Stomach smooth muscle (tissue), 2 donors: ENCODE measurements at regions not wholly inside any gene's neighbourhood (a gene's known extent, or its start where the extent isn't known, plus 50 kb on each side); places are given as distances from the start of the nearest gene placed in this dataset.

Source experiments
- H3K27ac ChIP-seq: one replicate; pipeline ENCODE4 v1.7.0; 2013; ENCODE audit warnings: mild to moderate bottlenecking, low read length, inconsistent platforms
- H3K27me3 ChIP-seq, 2 donors: one replicate each; pipeline ENCODE4 v1.7.0; 2013; ENCODE audit warnings: low read length in 2 of 2; ENCODE audit not compliant: insufficient read depth in 2 of 2, control insufficient read depth in 1 of 2
- H3K36me3 ChIP-seq, 2 donors: one replicate each; pipeline ENCODE4 v1.7.0; 2013; ENCODE audit warnings: low read length in 2 of 2; ENCODE audit not compliant: control insufficient read depth in 2 of 2, insufficient read depth in 2 of 2
- H3K4me1 ChIP-seq: one replicate; pipeline ENCODE4 v1.7.0; 2013; ENCODE audit warnings: low read length; ENCODE audit not compliant: control insufficient read depth, insufficient read depth
- H3K4me3 ChIP-seq, 2 donors: one replicate each; pipeline ENCODE4 v1.7.0; 2013; ENCODE audit warnings: low read length in 2 of 2
- H3K9ac ChIP-seq, 2 donors: one replicate each; pipeline ENCODE4 v1.7.0; 2013; ENCODE audit warnings: low read length in 2 of 2, mild to moderate bottlenecking in 1 of 2
- H3K9me3 ChIP-seq, 2 donors: one replicate each; pipeline ENCODE4 v1.7.0; 2013; ENCODE audit warnings: low read length in 2 of 2; ENCODE audit not compliant: control insufficient read depth in 2 of 2
- donor health status: healthy.
- donor health status: Pancreatic carcinoma.

DNA sequence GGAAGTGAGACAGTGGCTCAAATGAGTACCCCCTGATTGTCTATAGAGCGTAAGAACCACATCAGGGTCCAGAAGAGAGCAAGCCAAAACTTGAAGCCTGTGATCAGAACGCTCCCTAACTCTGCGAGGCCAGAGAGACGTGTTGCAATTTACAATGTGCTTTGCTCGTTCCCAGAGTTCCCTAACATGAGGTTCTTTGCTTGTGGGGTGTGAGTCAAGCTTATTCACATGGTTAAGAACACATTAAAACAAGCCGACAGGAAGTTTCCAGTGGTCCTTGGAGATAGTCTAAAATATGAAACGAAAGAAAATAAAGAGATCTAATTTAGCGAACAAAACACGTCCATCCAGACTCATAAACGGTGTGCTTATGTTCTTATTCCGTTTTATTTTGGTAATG lies 702.3 kb downstream of the TRIML1 start:
- Histone ChIP-seq H3K36me3 (no peaks in the 10 kb centered on the region), H3K9ac (no peak overlapping the region), H3K27ac (no peak overlapping the region), H3K4me3 (no peak overlapping the region), H3K27me3 (no peaks in the 10 kb centered on the region), H3K4me1 (no peaks in the 10 kb centered on the region), H3K9me3 (no peaks in the 10 kb centered on the region)

DNA sequence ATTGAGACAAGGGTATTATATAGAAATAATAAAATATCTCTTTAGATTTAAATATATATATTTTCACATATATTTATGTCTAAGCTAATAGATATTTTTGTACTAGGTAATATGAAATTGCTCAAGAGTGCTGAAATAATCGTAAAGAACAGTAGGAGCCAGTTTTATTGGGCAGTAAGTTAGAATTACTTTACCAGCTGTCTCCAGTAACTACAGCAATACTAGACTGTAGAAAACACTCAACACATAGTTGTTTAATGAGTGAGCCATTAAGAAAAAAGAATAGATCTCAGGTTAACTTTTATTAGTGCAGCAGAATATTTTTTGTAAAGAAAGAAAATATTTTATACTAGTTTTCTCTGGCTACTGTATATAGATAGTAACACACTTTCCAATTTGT lies 715.2 kb downstream of the TRIML1 start:
- Histone ChIP-seq H3K36me3 (no peaks in the 10 kb centered on the region), H3K4me3 (no peak overlapping the region), H3K27me3 (no peaks in the 10 kb centered on the region)

DNA sequence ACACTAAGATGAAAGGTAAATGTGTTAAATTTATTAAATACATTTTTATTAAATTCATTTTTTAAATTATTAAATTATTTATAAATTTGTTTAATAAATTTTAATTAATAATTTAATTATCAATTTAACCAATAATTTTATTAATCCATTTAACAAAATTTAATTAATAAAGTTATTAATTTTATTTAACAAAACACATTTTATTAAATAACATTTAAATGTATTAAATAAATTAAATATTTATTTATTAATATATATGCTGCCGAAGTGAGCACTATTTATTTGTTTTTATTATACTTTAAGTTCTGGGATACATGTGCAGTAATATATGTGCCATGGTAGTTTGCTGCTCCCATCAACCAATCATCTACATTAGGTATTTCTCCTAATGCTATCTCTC lies 719.5 kb downstream of the TRIML1 start:
- Histone ChIP-seq H3K4me3 (no peak overlapping the region), H3K4me1 (no peaks in the 10 kb centered on the region), H3K27ac (no peak overlapping the region), H3K27me3 (no peaks in the 10 kb centered on the region), H3K36me3 (no peaks in the 10 kb centered on the region), H3K9ac (no peak overlapping the region), H3K9me3 (peaks cover 2 to 4% of the 10 kb centered on the region in 2 donors)

More for the DNA sequence above, 715.2 kb downstream of the TRIML1 start:
- H3K9ac ChIP-seq, result no peak overlapping the region
- H3K27ac ChIP-seq, result no peak overlapping the region
- H3K9me3 ChIP-seq, result peaks cover 0 to 4% of the 10 kb centered on the region in 2 donors
- no peaks in the 10 kb centered on the region for H3K4me1 ChIP-seq

DNA sequence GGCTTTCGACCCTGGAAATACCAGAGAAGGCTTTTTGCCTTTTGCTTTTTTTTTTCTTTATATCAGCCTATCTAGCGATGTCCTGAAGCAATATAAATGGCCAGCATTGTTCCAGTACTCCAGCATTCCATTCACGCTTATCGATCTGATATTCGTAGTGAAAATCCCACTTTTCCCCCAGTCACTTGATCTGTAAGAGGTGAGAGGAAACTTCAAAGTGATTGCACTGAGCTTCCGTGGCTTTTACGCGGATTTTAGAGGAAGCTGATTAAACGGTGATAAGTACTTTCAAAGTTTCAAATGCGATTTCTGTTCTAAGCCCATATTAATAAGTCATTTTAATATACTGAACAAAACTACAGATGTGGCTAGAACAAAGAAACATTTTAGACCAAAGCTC lies 725.5 kb downstream of the TRIML1 start:
- Histone ChIP-seq H3K4me3 (no peak overlapping the region), H3K9ac (no peak overlapping the region), H3K9me3 (peaks cover 0 to 2% of the 10 kb centered on the region in 2 donors), H3K4me1 (no peaks in the 10 kb centered on the region), H3K27ac (no peak overlapping the region), H3K27me3 (no peaks in the 10 kb centered on the region), H3K36me3 (no peaks in the 10 kb centered on the region)

DNA sequence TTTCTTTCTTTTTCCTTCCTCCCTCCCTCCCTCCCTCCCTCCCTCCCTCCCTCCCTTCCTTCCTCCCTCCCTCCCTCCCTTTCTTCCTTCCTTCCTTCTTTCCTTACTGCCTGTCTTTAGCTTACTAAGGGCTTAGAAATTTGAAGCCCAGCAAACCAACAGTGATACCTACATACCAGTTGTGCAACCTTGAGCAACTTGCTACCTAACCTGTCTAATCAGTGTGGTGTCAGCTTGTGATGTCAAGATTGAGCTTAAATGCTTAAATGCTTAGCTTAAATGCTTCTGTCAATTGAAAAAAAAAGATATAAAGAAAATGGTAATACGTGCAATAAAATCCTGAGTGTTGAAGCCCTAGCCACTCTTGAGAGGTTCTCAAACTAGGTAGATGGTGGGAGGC lies 728.6 kb downstream of the TRIML1 start:
- H3K9me3 ChIP-seq, result no peaks in the 10 kb centered on the region
- H3K36me3 ChIP-seq, result no peaks in the 10 kb centered on the region
- H3K27ac ChIP-seq, result no peak overlapping the region
- H3K4me1 ChIP-seq, result no peaks in the 10 kb centered on the region
- H3K27me3 ChIP-seq, result no peaks in the 10 kb centered on the region
- no peak overlapping the region for H3K9ac ChIP-seq
- H3K4me3 ChIP-seq, result no peak overlapping the region

DNA sequence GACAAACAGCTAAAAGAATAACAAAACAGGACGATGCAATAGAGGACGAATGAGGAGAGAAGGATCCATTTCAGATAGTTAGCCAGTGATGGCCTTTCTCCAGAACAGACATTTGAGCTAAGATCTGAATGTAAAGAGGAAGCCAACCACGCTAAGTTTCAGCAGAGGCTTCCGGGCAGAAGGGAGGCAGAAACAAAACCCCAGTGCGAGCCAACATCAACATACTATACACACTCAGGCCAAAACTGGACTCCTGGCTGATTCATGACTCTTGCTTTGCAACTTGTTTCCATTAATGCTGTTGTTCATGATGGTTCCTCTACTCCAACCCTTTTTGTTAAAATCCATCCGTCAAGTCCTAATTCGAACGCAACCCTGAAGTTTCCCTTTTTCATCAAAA lies 730.3 kb downstream of the TRIML1 start:
- no peak overlapping the region for H3K4me3 ChIP-seq

DNA sequence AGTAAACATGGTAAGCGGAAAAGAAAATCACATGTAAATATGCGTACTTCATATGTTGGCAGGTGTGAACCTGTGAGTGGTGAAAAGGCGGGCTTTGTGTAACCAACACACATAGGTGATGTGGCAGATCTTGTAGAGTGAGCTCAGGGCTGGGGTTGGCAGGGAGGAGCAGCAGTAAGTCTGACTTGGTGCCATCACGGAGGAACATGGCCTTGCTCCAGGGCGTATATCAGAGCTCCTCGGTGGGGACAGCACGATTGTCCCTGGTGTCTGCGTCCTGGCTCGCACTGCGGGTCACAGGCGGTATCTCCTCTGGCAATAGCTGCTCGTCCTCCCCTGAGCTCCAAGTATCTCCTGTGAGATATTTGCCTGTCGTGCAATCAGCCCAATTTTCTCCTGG lies 733.6 kb downstream of the TRIML1 start:
- no peaks in the 10 kb centered on the region for H3K4me1 ChIP-seq
- no peaks in the 10 kb centered on the region for H3K27me3 ChIP-seq
- H3K9ac ChIP-seq, result no peak overlapping the region
- no peaks in the 10 kb centered on the region for H3K36me3 ChIP-seq
- no peak overlapping the region for H3K27ac ChIP-seq
- H3K9me3 ChIP-seq, result no peaks in the 10 kb centered on the region
- H3K4me3 ChIP-seq, result no peak overlapping the region

More for the DNA sequence above, 730.3 kb downstream of the TRIML1 start:
- H3K4me1 ChIP-seq, result no peaks in the 10 kb centered on the region
- H3K27me3 ChIP-seq, result no peaks in the 10 kb centered on the region
- no peaks in the 10 kb centered on the region for H3K36me3 ChIP-seq
- no peaks in the 10 kb centered on the region for H3K9me3 ChIP-seq
- H3K9ac ChIP-seq, result no peak overlapping the region
- H3K27ac ChIP-seq, result no peak overlapping the region

DNA sequence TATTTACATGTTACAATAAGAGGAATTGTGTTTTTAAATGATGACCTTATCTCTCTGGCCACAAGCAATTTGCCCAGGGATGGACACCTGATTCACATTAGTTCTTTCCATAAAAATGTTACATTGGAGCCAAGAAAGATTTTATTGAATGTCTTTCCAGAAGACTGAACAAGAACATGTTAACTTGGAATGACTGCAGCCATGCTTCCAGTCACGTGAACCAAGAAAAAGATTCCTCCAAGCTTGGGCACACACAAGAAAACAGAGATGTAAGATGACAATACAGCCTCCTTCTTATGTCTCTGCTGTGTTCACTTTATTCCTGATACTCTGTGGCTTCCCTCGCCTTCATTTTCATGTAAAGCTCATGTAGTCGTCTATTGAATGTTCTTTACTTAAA lies 737.6 kb downstream of the TRIML1 start:
- no peaks in the 10 kb centered on the region for H3K9me3 ChIP-seq
- no peak overlapping the region for H3K4me3 ChIP-seq
- no peaks in the 10 kb centered on the region for H3K36me3 ChIP-seq
- H3K4me1 ChIP-seq, result no peaks in the 10 kb centered on the region
- no peak overlapping the region for H3K9ac ChIP-seq
- no peak overlapping the region for H3K27ac ChIP-seq
- H3K27me3 ChIP-seq, result no peaks in the 10 kb centered on the region

DNA sequence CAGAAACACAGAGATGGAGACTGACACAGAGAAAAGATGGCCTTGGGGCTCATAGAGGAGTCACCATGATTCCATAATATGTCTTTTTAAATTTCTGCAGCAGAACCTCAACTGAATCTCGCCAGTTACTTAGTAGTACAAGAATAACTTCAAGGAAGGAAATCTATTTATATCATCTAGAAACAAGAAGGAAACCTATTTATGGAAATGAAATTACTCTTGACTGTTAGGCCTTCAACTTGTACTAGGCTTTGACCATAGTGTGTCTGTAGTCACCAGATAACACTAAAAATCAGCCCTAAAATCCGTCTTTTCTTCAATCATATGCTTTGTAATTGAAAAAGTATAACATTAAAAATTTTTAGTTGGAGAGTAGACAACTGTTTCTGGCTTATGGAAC lies 740.4 kb downstream of the TRIML1 start:
- no peaks in the 10 kb centered on the region for H3K36me3 ChIP-seq
- no peak overlapping the region for H3K4me3 ChIP-seq
- no peak overlapping the region for H3K9ac ChIP-seq
- no peak overlapping the region for H3K27ac ChIP-seq
- no peaks in the 10 kb centered on the region for H3K9me3 ChIP-seq
- no peaks in the 10 kb centered on the region for H3K4me1 ChIP-seq
- H3K27me3 ChIP-seq, result no peaks in the 10 kb centered on the region

DNA sequence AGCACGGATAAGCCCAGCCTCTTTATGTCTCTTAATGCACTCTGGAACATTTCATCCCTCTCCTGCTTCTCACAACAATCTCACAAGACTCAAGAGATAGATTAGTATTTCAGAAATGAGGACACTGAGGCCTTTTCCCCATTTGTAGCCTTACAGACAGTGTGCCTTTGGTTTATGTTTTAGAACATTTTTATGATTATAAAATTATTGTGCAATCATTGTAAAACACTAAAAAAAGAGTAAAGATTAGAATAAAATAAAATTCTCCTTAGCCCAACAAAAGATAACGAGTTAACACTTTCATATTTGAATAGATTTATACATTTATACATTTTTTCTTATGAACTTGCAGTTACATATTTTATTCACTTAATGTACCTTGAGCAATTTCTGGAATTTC lies 748.7 kb downstream of the TRIML1 start:
- Histone ChIP-seq H3K36me3 (no peaks in the 10 kb centered on the region), H3K27ac (no peak overlapping the region), H3K9ac (no peak overlapping the region), H3K27me3 (no peaks in the 10 kb centered on the region), H3K9me3 (no peaks in the 10 kb centered on the region), H3K4me1 (no peaks in the 10 kb centered on the region), H3K4me3 (no peak overlapping the region)

DNA sequence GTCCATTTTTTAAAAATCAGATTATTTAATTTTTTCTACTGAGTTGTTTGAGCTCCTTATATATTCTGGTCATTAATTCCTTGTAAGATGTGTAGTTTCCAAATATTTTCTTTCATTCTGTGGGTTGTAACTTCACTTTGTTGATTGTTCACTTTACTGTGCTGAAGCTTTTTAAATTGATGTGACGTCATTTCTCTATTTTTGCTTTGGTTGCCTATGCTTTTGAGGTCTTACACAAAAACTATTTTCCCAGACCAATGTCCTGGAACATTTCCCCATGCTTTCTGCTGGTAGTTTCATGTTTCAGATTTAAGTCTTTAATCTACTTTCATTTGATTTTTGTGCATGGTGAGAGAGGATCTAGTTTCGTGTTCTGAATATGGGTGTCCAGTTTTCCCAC lies 753.6 kb downstream of the TRIML1 start:
- Histone ChIP-seq H3K36me3 (no peaks in the 10 kb centered on the region), H3K27ac (no peak overlapping the region), H3K4me3 (no peak overlapping the region), H3K9ac (no peak overlapping the region), H3K27me3 (no peaks in the 10 kb centered on the region), H3K9me3 (no peaks in the 10 kb centered on the region), H3K4me1 (no peaks in the 10 kb centered on the region)

DNA sequence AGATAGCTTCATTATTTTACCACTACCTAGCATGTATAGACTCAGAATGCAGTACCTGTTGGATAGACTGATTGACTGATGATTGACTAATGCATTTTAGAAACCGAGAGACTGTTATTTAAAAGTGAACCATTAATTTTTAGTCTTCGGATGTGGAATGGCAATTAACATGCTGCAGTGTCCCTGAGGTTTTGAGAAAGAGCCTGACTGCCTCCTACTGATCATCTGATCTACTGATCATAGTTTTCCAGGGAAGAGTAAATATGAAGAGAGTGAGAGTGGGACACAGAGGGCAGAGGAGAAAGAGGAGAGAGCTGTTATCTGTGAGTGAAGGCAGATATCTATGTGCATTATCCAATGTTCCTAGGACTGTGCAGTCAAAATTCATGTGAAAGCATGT lies 764.7 kb downstream of the TRIML1 start:
- H3K9ac ChIP-seq, result no peak overlapping the region
- no peak overlapping the region for H3K27ac ChIP-seq
- no peak overlapping the region for H3K4me3 ChIP-seq
- no peaks in the 10 kb centered on the region for H3K36me3 ChIP-seq
- H3K27me3 ChIP-seq, result no peaks in the 10 kb centered on the region
- H3K9me3 ChIP-seq, result no peaks in the 10 kb centered on the region
- H3K4me1 ChIP-seq, result no peaks in the 10 kb centered on the region
